Ishikawa (cell line): ENCODE measurements at regions not wholly inside any gene's neighbourhood (a gene's known extent, or its start where the extent isn't known, plus 50 kb on each side); places are given as distances from the start of the nearest gene placed in this dataset.

Experiments used
- CEBPB ChIP-seq: IDR thresholded peaks from 2 replicates; pipeline ENCODE4 v1.6.1; 2012
- CREB1 ChIP-seq: IDR thresholded peaks from 2 replicates; pipeline ENCODE4 v1.6.1; 2012; ENCODE audit warnings: low read depth
- EGR1 ChIP-seq: IDR thresholded peaks from 2 replicates; pipeline ENCODE4 v1.6.1; 2012
- EP300 ChIP-seq: IDR thresholded peaks from 2 replicates; pipeline ENCODE4 v1.6.1; 2012; ENCODE audit warnings: borderline replicate concordance
- FOXM1 ChIP-seq: IDR thresholded peaks from 2 replicates; pipeline ENCODE4 v1.6.1; 2012; ENCODE audit warnings: low read depth, borderline replicate concordance
- NFIC ChIP-seq: IDR thresholded peaks from 2 replicates; pipeline ENCODE4 v1.6.1; 2012
- RAD21 ChIP-seq: IDR thresholded peaks from 2 replicates; pipeline ENCODE4 v1.6.1; 2012; ENCODE audit warnings: low read depth
- REST ChIP-seq: IDR thresholded peaks from 2 replicates; pipeline ENCODE4 v1.6.1; 2012; ENCODE audit warnings: low read depth, mild to moderate bottlenecking
- TAF1 ChIP-seq: IDR thresholded peaks from 2 replicates; pipeline ENCODE4 v1.6.1; 2012; ENCODE audit warnings: low read depth, mild to moderate bottlenecking
- TCF12 ChIP-seq: IDR thresholded peaks from 2 replicates; pipeline ENCODE4 v1.6.1; 2012; ENCODE audit warnings: low read depth
- TEAD4 ChIP-seq: IDR thresholded peaks from 2 replicates; pipeline ENCODE4 v1.6.1; 2012
- USF1 ChIP-seq: IDR thresholded peaks from 2 replicates; pipeline ENCODE4 v1.6.1; 2012
- YY1 ChIP-seq: IDR thresholded peaks from 2 replicates; pipeline ENCODE4 v1.6.1; 2012; ENCODE audit warnings: low read depth
- ZBTB7A ChIP-seq: IDR thresholded peaks from 2 replicates; pipeline ENCODE4 v1.6.1; 2012; ENCODE audit warnings: low read depth
- TF ChIP-seq, protein P1 (sequence below): IDR thresholded peaks from 2 replicates; pipeline ENCODE4 v1.6.1; 2012

DNA sequence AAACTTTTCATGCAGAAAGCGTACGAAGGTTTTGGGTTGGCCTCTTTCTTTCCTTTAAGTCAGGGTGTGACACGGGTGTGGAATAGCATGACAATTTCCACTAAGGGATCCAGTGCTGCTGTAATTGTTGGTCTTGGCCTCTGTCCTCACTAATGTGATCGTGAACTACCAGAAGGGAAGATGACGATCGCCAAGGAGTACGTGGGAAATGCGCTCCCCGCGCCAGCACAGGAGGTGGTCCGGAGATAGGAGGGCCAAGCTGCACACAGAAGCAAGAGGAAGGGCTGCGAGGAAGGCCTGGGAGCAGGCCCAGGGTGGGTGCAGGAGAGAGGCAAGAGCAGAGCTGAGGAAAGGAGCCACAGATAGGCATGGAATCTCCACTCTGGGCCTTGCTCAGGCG is 79.7 kb upstream of the PODXL start:
- TF ChIP-seq TEAD4 (no peak), EGR1 (no peak), TCF12 (no peak), CREB1 (no peak), CEBPB (no peak), EP300 (no peak), FOXM1 (no peak), ZBTB7A (no peak), USF1 (no peak), YY1 (no peak), TAF1 (no peak), REST (no peak), RAD21 (no peak), NFIC (no peak)
- TF ChIP-seq, protein P1, sequence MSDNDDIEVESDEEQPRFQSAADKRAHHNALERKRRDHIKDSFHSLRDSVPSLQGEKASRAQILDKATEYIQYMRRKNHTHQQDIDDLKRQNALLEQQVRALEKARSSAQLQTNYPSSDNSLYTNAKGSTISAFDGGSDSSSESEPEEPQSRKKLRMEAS = no peak

DNA sequence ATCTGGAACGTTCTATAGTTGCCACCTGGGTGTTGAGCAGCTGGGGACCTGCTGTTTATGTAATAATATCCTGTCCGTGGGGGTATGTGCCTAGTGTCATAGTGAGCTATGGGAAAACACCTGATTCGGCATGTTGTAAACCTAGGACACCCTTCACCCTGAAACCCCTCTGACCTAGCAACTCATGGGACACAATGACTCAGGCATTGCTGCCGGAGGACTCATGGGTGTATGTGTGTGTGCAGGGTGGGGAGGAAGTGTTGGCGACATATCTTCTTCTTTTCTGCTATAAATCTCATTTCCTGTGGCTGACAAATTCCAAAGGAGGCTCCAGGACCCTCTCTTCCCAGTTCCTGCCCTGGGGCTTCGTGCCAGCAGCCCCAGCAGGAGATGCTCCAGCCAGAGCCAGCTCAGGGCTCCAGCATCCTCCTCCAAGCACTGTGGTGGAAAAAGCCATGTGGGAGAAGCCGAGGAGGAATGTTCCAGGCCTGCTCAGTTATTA is 77.0 kb upstream of the PODXL start:
- TF ChIP-seq, protein P1 = no peak
- TF ChIP-seq EP300 (no peak), EGR1 (no peak), TCF12 (no peak), REST (no peak), USF1 (no peak), FOXM1 (no peak), TAF1 (no peak), ZBTB7A (no peak), TEAD4 (no peak), CEBPB (no peak), NFIC (no peak), YY1 (no peak), RAD21 (no peak), CREB1 (no peak)

- no peak for TF ChIP-seq FOXM1
- TF ChIP-seq EP300 = no peak
- no peak for TF ChIP-seq CREB1
- TF ChIP-seq ZBTB7A = no peak
- no peak for TF ChIP-seq REST
- no peak for TF ChIP-seq USF1
- no peak for TF ChIP-seq TAF1
- TF ChIP-seq EGR1 = no peak
- TF ChIP-seq CEBPB = no peak
These were observed 74.0 kb upstream of the PODXL start for GRCh38 chr7:131630427-131630826.
